ENCODE measurements at regions not wholly inside any gene's neighbourhood (a gene's known extent, or its start where the extent isn't known, plus 50 kb on each side); places are given as distances from the start of the nearest gene placed in this dataset.
"Not testable (repeated sequence)": the region's sequence is repeated elsewhere in the genome, so short reads cannot be mapped to it uniquely, and the experiment has no call there.

GRCh38 chr2:78840311-78840710, 185.2 kb upstream of the REG3G start:
- not testable (repeated sequence) for H3K9ac ChIP-seq (ENCODE audit: low read length); H3K4me1 ChIP-seq (ENCODE audit: control insufficient read depth, low read depth, low read length); H3K4me3 ChIP-seq (ENCODE audit: low read length); H3K79me1 ChIP-seq (ENCODE audit: low read length); H4K8ac ChIP-seq (ENCODE audit: low read depth, low read length); H3K4ac ChIP-seq (ENCODE audit: low read depth, low read length); H3K18ac ChIP-seq (ENCODE audit: low read length); H2BK120ac ChIP-seq (ENCODE audit: low read depth, low read length); H3K56ac ChIP-seq (ENCODE audit: low read length); H4K5ac ChIP-seq (ENCODE audit: low read length); H2BK5ac ChIP-seq (ENCODE audit: low read length); H3K27ac ChIP-seq (ENCODE audit: low read depth, low read length); H3K36me3 ChIP-seq (ENCODE audit: control insufficient read depth, insufficient read depth, low read length); H3K79me2 ChIP-seq (ENCODE audit: control insufficient read depth, insufficient read depth, low read length); H3K23ac ChIP-seq (ENCODE audit: low read length); H3K27me3 ChIP-seq (ENCODE audit: insufficient read depth, low read length, poor library complexity); H2AK5ac ChIP-seq (ENCODE audit: low read length); H2BK15ac ChIP-seq (replicated peaks; ENCODE audit: low read depth); DNase-seq; H3K4me2 ChIP-seq (ENCODE audit: low read length)
- WGBS (ENCODE audit: extremely low coverage, insufficient coverage, low lambda C conversion rate): no CpG with 5 or more reads among the region's 10 CpGs

DNA sequence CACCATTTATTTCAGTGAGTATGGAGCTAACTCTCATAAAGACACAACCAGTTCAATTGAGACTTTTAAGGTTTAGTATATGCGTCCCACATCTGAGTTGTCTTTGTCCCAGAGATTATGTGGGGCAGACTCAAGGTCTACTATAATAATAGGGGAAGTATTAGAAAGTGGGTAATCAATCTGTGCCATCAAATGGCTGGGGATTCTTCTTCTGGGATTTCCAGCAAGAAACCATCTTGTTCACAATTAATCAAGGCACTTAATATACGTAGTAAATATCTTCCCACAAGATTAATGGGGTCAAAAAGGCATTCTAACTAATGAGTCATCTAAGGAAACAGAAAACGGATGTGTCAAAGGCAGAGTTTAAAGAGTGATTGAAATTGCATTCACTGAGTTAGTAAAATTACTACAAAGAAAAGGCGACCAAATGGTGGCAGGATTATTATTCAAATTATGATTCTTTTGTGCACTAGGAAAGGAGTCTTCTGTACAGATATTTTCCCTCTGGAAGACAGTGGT, 179.8 kb upstream of the REG3G start:
- H2BK120ac ChIP-seq (ENCODE audit: low read depth, low read length): no peak overlapping the region
- H2BK15ac ChIP-seq (replicated peaks; ENCODE audit: low read depth): no peak overlapping the region
- no peak overlapping the region for H3K56ac ChIP-seq (ENCODE audit: low read length)
- no peak overlapping the region for H2AK5ac ChIP-seq (ENCODE audit: low read length)
- H3K4me2 ChIP-seq (ENCODE audit: low read length): no peak overlapping the region
- H3K18ac ChIP-seq (ENCODE audit: low read length): no peak overlapping the region
- H3K4me3 ChIP-seq (ENCODE audit: low read length): no peak overlapping the region
- no peak overlapping the region for H3K23ac ChIP-seq (ENCODE audit: low read length)
- H3K79me2 ChIP-seq (ENCODE audit: control insufficient read depth, insufficient read depth, low read length): no peaks in the 10 kb centered on the region
- H3K27me3 ChIP-seq (ENCODE audit: insufficient read depth, low read length, poor library complexity): no peaks in the 10 kb centered on the region
- H4K5ac ChIP-seq (ENCODE audit: low read length): no peak overlapping the region
- no peaks in the 10 kb centered on the region for H3K4me1 ChIP-seq (ENCODE audit: control insufficient read depth, low read depth, low read length)
- H2BK5ac ChIP-seq (ENCODE audit: low read length): no peak overlapping the region
- no peak overlapping the region for H3K27ac ChIP-seq (ENCODE audit: low read depth, low read length)
- no peak overlapping the region for H3K9ac ChIP-seq (ENCODE audit: low read length)
- H3K79me1 ChIP-seq (ENCODE audit: low read length): no peaks in the 10 kb centered on the region
- DNase-seq: no peak
- H3K36me3 ChIP-seq (ENCODE audit: control insufficient read depth, insufficient read depth, low read length): no peaks in the 10 kb centered on the region
- H3K4ac ChIP-seq (ENCODE audit: low read depth, low read length): no peak overlapping the region
- no CpG with 5 or more reads among the region's 4 CpGs for WGBS (ENCODE audit: extremely low coverage, insufficient coverage, low lambda C conversion rate)
- H4K8ac ChIP-seq (ENCODE audit: low read depth, low read length): no peak overlapping the region

DNA sequence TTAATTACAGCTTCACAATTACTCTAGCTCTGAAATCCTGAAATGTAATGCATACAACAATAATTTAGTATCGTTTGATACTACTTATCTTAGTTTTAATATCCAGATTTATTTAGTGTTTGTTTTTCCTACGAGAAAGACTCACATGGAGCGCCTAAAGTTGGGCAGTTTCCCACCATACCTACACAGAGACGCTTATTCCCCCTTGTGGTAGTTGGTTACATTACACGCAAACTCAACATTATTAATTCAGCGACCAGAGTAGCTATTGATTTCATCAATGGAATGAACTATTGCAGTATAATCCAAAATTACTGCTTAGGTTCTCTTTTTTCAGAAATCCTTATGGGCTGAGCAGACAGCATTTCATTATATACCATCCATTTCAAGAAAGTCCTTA, 164.0 kb upstream of the REG3G start:
- no peak overlapping the region for H3K23ac ChIP-seq (ENCODE audit: low read length)
- H3K4me1 ChIP-seq (ENCODE audit: control insufficient read depth, low read depth, low read length): no peaks in the 10 kb centered on the region
- H3K9ac ChIP-seq (ENCODE audit: low read length): no peak overlapping the region
- no peak overlapping the region for H3K4me2 ChIP-seq (ENCODE audit: low read length)
- H2BK15ac ChIP-seq (replicated peaks; ENCODE audit: low read depth): no peak overlapping the region
- no peak overlapping the region for H3K4me3 ChIP-seq (ENCODE audit: low read length)
- no peak overlapping the region for H3K4ac ChIP-seq (ENCODE audit: low read depth, low read length)
- no peak overlapping the region for H3K18ac ChIP-seq (ENCODE audit: low read length)
- H3K79me2 ChIP-seq (ENCODE audit: control insufficient read depth, insufficient read depth, low read length): no peaks in the 10 kb centered on the region
- H3K27ac ChIP-seq (ENCODE audit: low read depth, low read length): no peak overlapping the region
- DNase-seq: peak; percentile 62
- H3K79me1 ChIP-seq (ENCODE audit: low read length): no peaks in the 10 kb centered on the region
- WGBS (ENCODE audit: extremely low coverage, insufficient coverage, low lambda C conversion rate): no CpG with 5 or more reads among the region's 6 CpGs
- no peak overlapping the region for H2AK5ac ChIP-seq (ENCODE audit: low read length)
- no peak overlapping the region for H2BK5ac ChIP-seq (ENCODE audit: low read length)
- H4K5ac ChIP-seq (ENCODE audit: low read length): no peak overlapping the region
- no peak overlapping the region for H2BK120ac ChIP-seq (ENCODE audit: low read depth, low read length)
- no peaks in the 10 kb centered on the region for H3K36me3 ChIP-seq (ENCODE audit: control insufficient read depth, insufficient read depth, low read length)
- H3K27me3 ChIP-seq (ENCODE audit: insufficient read depth, low read length, poor library complexity): no peaks in the 10 kb centered on the region
- H4K8ac ChIP-seq (ENCODE audit: low read depth, low read length): no peak overlapping the region
- no peak overlapping the region for H3K56ac ChIP-seq (ENCODE audit: low read length)

- H3K18ac ChIP-seq (ENCODE audit: low read length): no peak overlapping the region
- no peak for DNase-seq
- no peak overlapping the region for H2BK5ac ChIP-seq (ENCODE audit: low read length)
- H3K79me2 ChIP-seq (ENCODE audit: control insufficient read depth, insufficient read depth, low read length): no peaks in the 10 kb centered on the region
- no peaks in the 10 kb centered on the region for H3K4me1 ChIP-seq (ENCODE audit: control insufficient read depth, low read depth, low read length)
- no peak overlapping the region for H3K4me3 ChIP-seq (ENCODE audit: low read length)
- H3K36me3 ChIP-seq (ENCODE audit: control insufficient read depth, insufficient read depth, low read length): no peaks in the 10 kb centered on the region
- H3K79me1 ChIP-seq (ENCODE audit: low read length): no peaks in the 10 kb centered on the region
- no peak overlapping the region for H2BK120ac ChIP-seq (ENCODE audit: low read depth, low read length)
- no peak overlapping the region for H4K8ac ChIP-seq (ENCODE audit: low read depth, low read length)
- no peak overlapping the region for H4K5ac ChIP-seq (ENCODE audit: low read length)
- no peak overlapping the region for H3K56ac ChIP-seq (ENCODE audit: low read length)
- no peak overlapping the region for H3K4ac ChIP-seq (ENCODE audit: low read depth, low read length)
- H3K23ac ChIP-seq (ENCODE audit: low read length): no peak overlapping the region
- no peak overlapping the region for H3K4me2 ChIP-seq (ENCODE audit: low read length)
- no peaks in the 10 kb centered on the region for H3K27me3 ChIP-seq (ENCODE audit: insufficient read depth, low read length, poor library complexity)
- WGBS (ENCODE audit: extremely low coverage, insufficient coverage, low lambda C conversion rate): no CpG with 5 or more reads among the region's 3 CpGs
- no peak overlapping the region for H2AK5ac ChIP-seq (ENCODE audit: low read length)
- H2BK15ac ChIP-seq (replicated peaks; ENCODE audit: low read depth): no peak overlapping the region
- H3K9ac ChIP-seq (ENCODE audit: low read length): no peak overlapping the region
- no peak overlapping the region for H3K27ac ChIP-seq (ENCODE audit: low read depth, low read length)
These were observed 161.3 kb upstream of the REG3G start for GRCh38 chr2:78864205-78864604.

DNA sequence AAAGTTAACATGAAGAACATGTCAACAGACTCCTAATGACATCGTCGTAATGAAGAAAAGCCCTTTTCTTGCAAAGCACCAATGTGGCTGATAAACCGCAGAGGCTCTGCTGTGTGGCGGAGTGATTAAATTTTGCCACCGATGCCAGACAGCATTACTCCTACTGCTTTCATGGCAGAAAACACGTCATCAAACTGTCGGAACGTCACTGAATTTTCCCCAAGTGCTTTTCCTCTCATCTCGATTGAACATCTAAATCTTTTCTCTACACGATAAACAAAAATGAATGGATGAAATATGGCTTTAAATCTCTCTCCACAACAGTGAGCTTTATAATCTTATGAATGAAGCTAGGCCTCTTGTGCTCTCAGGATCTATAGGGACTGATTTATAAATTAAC, 159.8 kb upstream of the REG3G start:
- no peak overlapping the region for H3K4me2 ChIP-seq (ENCODE audit: low read length)
- no peaks in the 10 kb centered on the region for H3K79me2 ChIP-seq (ENCODE audit: control insufficient read depth, insufficient read depth, low read length)
- no peak overlapping the region for H3K9ac ChIP-seq (ENCODE audit: low read length)
- no peaks in the 10 kb centered on the region for H3K79me1 ChIP-seq (ENCODE audit: low read length)
- H3K4me1 ChIP-seq (ENCODE audit: control insufficient read depth, low read depth, low read length): no peaks in the 10 kb centered on the region
- H3K27me3 ChIP-seq (ENCODE audit: insufficient read depth, low read length, poor library complexity): no peaks in the 10 kb centered on the region
- H2BK120ac ChIP-seq (ENCODE audit: low read depth, low read length): no peak overlapping the region
- no peak overlapping the region for H3K23ac ChIP-seq (ENCODE audit: low read length)
- H2AK5ac ChIP-seq (ENCODE audit: low read length): no peak overlapping the region
- H3K36me3 ChIP-seq (ENCODE audit: control insufficient read depth, insufficient read depth, low read length): no peaks in the 10 kb centered on the region
- no peak overlapping the region for H2BK15ac ChIP-seq (replicated peaks; ENCODE audit: low read depth)
- H2BK5ac ChIP-seq (ENCODE audit: low read length): no peak overlapping the region
- no peak overlapping the region for H3K4ac ChIP-seq (ENCODE audit: low read depth, low read length)
- WGBS (ENCODE audit: extremely low coverage, insufficient coverage, low lambda C conversion rate): no CpG with 5 or more reads among the region's 10 CpGs
- H3K18ac ChIP-seq (ENCODE audit: low read length): no peak overlapping the region
- no peak overlapping the region for H4K5ac ChIP-seq (ENCODE audit: low read length)
- no peak overlapping the region for H3K27ac ChIP-seq (ENCODE audit: low read depth, low read length)
- no peak overlapping the region for H4K8ac ChIP-seq (ENCODE audit: low read depth, low read length)
- H3K56ac ChIP-seq (ENCODE audit: low read length): no peak overlapping the region
- H3K4me3 ChIP-seq (ENCODE audit: low read length): no peak overlapping the region
- DNase-seq: no peak

DNA sequence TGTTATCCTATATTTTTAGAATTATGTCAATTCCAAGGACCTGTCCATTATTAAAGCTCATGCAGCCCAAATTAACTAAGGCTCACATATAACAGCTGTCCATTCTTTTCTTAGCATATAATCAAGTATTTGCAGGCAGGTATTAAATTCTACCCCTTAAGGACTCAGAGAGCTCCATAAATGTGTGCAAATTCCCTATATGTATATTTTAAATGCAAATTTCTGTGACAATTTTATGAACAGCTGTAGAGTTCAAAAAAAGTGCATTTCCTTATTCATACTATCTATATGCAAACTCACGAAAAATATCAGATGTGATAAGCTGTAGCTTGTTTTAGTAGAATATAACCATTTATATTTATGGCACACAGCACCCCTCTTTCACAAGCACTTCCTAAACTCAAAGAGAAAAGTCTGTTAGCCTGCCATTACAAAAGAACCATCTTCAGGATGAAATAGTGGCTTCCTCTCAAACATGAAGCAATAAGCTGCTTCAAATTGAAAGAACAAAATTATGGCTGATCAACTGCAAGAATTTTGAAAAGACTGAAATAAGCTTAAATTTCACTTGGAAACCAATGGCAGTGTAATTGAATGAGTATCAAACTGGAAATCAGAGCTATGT, 155.0 kb upstream of the REG3G start:
- H3K4me2 ChIP-seq (ENCODE audit: low read length): no peak overlapping the region
- H3K4me1 ChIP-seq (ENCODE audit: control insufficient read depth, low read depth, low read length): no peaks in the 10 kb centered on the region
- H4K8ac ChIP-seq (ENCODE audit: low read depth, low read length): no peak overlapping the region
- H2BK120ac ChIP-seq (ENCODE audit: low read depth, low read length): no peak overlapping the region
- H4K5ac ChIP-seq (ENCODE audit: low read length): no peak overlapping the region
- no peaks in the 10 kb centered on the region for H3K79me1 ChIP-seq (ENCODE audit: low read length)
- no peak overlapping the region for H2BK15ac ChIP-seq (replicated peaks; ENCODE audit: low read depth)
- no peak overlapping the region for H3K4ac ChIP-seq (ENCODE audit: low read depth, low read length)
- no peaks in the 10 kb centered on the region for H3K79me2 ChIP-seq (ENCODE audit: control insufficient read depth, insufficient read depth, low read length)
- no peak overlapping the region for H3K9ac ChIP-seq (ENCODE audit: low read length)
- no peak overlapping the region for H2AK5ac ChIP-seq (ENCODE audit: low read length)
- no peak for DNase-seq
- H3K27me3 ChIP-seq (ENCODE audit: insufficient read depth, low read length, poor library complexity): no peaks in the 10 kb centered on the region
- no peak overlapping the region for H3K18ac ChIP-seq (ENCODE audit: low read length)
- H3K56ac ChIP-seq (ENCODE audit: low read length): no peak overlapping the region
- no peaks in the 10 kb centered on the region for H3K36me3 ChIP-seq (ENCODE audit: control insufficient read depth, insufficient read depth, low read length)
- H3K4me3 ChIP-seq (ENCODE audit: low read length): no peak overlapping the region
- WGBS (ENCODE audit: extremely low coverage, insufficient coverage, low lambda C conversion rate): no CpG with 5 or more reads among the region's 1 CpG
- no peak overlapping the region for H3K23ac ChIP-seq (ENCODE audit: low read length)
- no peak overlapping the region for H3K27ac ChIP-seq (ENCODE audit: low read depth, low read length)
- no peak overlapping the region for H2BK5ac ChIP-seq (ENCODE audit: low read length)
